GM23338 (cell line): ENCODE measurements at regions not wholly inside any gene's neighbourhood (a gene's known extent, or its start where the extent isn't known, plus 50 kb on each side); places are given as distances from the start of the nearest gene placed in this dataset.

Source experiments
- ATAC-seq: fragments of 200-7000 bp; cut with Tn5 transposase; 3 replicates; pipeline ENCODE4 v1.9.1; 2020
- DNase-seq: peaks from one replicate; pipeline ENCODE4 v3.0.0-alpha.2; 2015; ENCODE audit warnings: low spot score
- H2AFZ ChIP-seq: fragments of 200-600 bp; sonication (generic); 2 replicates; pipeline ENCODE4 v1.8.0; 2016; ENCODE audit warnings: antibody characterized with exemption, mild to moderate bottlenecking, moderate library complexity
- H3F3A ChIP-seq: fragments of 200-600 bp; sonication (generic); replicated peaks from 2 replicates; pipeline ENCODE4 v1.8.0; 2017; ENCODE audit warnings: antibody characterized with exemption, mixed run types, low read depth
- H3K27ac ChIP-seq: fragments of 200-600 bp; sonication (generic); 2 replicates; pipeline ENCODE4 v1.6.1; 2016; ENCODE audit warnings: low read depth
- H3K27me3 ChIP-seq: fragments of 200-600 bp; sonication (generic); 2 replicates; pipeline ENCODE4 v1.8.0; 2016; ENCODE audit warnings: mild to moderate bottlenecking, mixed run types, moderate library complexity; ENCODE audit not compliant: insufficient read depth
- H3K36me3 ChIP-seq: fragments of 200-600 bp; sonication (generic); 2 replicates; pipeline ENCODE4 v1.8.0; 2016; ENCODE audit warnings: mild to moderate bottlenecking; ENCODE audit not compliant: insufficient read depth
- H3K4me1 ChIP-seq: fragments of 200-600 bp; sonication (generic); 2 replicates; pipeline ENCODE4 v1.8.0; 2016; ENCODE audit warnings: mild to moderate bottlenecking, moderate library complexity; ENCODE audit not compliant: insufficient read depth
- H3K4me2 ChIP-seq: fragments of 200-600 bp; sonication (generic); 2 replicates; pipeline ENCODE4 v1.7.1; 2017; ENCODE audit warnings: mixed run types
- H3K4me3 ChIP-seq: fragments of 200-600 bp; sonication (generic); 2 replicates; pipeline ENCODE4 v1.6.1; 2016; ENCODE audit warnings: mixed run types
- H3K79me2 ChIP-seq: fragments of 200-600 bp; sonication (generic); replicated peaks from 2 replicates; pipeline ENCODE4 v1.8.0; 2017; ENCODE audit warnings: mild to moderate bottlenecking; ENCODE audit not compliant: insufficient read depth
- H3K9me2 ChIP-seq: fragments of 200-600 bp; sonication (generic); 2 replicates; pipeline ENCODE4 v1.8.0; 2017; ENCODE audit not compliant: insufficient read depth
- H4K20me1 ChIP-seq: fragments of 200-600 bp; sonication (generic); replicated peaks from 2 replicates; pipeline ENCODE4 v1.8.0; 2017; ENCODE audit warnings: mild to moderate bottlenecking; ENCODE audit not compliant: insufficient read depth
- H3K27ac Mint-ChIP-seq: 2 replicates; pipeline ENCODE4 v1.8.0; 2020; ENCODE audit warnings: inconsistent platforms, mild to moderate bottlenecking, moderate library complexity, mixed read lengths
- H3K27me3 Mint-ChIP-seq: 3 replicates; pipeline ENCODE4 v1.8.0; 2022; ENCODE audit warnings: low read depth, mild to moderate bottlenecking, moderate library complexity, mixed read lengths, inconsistent platforms; ENCODE audit not compliant: insufficient read depth, poor library complexity
- H3K36me3 Mint-ChIP-seq: 3 replicates; pipeline ENCODE4 v1.8.0; 2021; ENCODE audit warnings: low read depth, mild to moderate bottlenecking, inconsistent platforms, moderate library complexity, mixed read lengths
- H3K4me1 Mint-ChIP-seq: 3 replicates; pipeline ENCODE4 v1.8.0; 2020; ENCODE audit warnings: mild to moderate bottlenecking, inconsistent platforms, mixed read lengths
- H3K4me3 Mint-ChIP-seq: 3 replicates; pipeline ENCODE4 v1.8.0; 2021; ENCODE audit warnings: moderate library complexity, mild to moderate bottlenecking, inconsistent platforms, mixed read lengths
- H3K9me3 Mint-ChIP-seq: 3 replicates; pipeline ENCODE4 v1.8.0; 2020; ENCODE audit warnings: moderate library complexity, mild to moderate bottlenecking, inconsistent platforms, mixed read lengths
- CREB1 ChIP-seq: fragments of 250-450 bp; sonication (Bioruptor Pico); IDR thresholded peaks from 2 replicates; pipeline ENCODE4 v1.5.0; 2020; ENCODE audit warnings: low read depth, mild to moderate bottlenecking, moderate library complexity
- EZH2 ChIP-seq: fragments of 200-600 bp; sonication (generic); IDR thresholded peaks from one replicate; pipeline ENCODE4 v1.8.0; 2017; ENCODE audit warnings: antibody characterized with exemption, mild to moderate bottlenecking, low read depth; ENCODE audit not compliant: unreplicated experiment
- JUNB ChIP-seq: IDR thresholded peaks from one replicate; pipeline ENCODE4 v1.6.1; 2016; ENCODE audit warnings: antibody characterized with exemption; ENCODE audit not compliant: unreplicated experiment
- NANOG ChIP-seq: IDR thresholded peaks from 2 replicates; pipeline ENCODE4 v1.6.1; 2016; ENCODE audit warnings: antibody characterized with exemption, borderline replicate concordance
- STAT1 ChIP-seq: IDR thresholded peaks from one replicate; pipeline ENCODE4 v1.6.1; 2016; ENCODE audit warnings: antibody characterized with exemption; ENCODE audit not compliant: unreplicated experiment
- ZNF114 ChIP-seq: fragments of 250-450 bp; sonication (Bioruptor Pico); IDR thresholded peaks from 2 replicates; pipeline ENCODE4 v1.5.0; 2020; ENCODE audit warnings: mild to moderate bottlenecking, moderate library complexity
- TF ChIP-seq, protein P1 (sequence below), 2 experiments: fragments of 200-600 bp in 1 of 2; sonication (generic) in 1 of 2; conservative IDR thresholded peaks; 2 replicates each; pipeline versions ENCODE4 v1.5.1 to v1.6.1; 2016 to 2017; ENCODE audit warnings: antibody characterized with exemption in 2 of 2, low read depth in 2 of 2, mild to moderate bottlenecking in 2 of 2, moderate library complexity in 1 of 2
- TF ChIP-seq, protein P2 (sequence below): IDR thresholded peaks from 2 replicates; pipeline ENCODE4 v1.6.1; 2016; ENCODE audit warnings: antibody characterized with exemption
- TF ChIP-seq, protein P3 (sequence below): fragments of 250-450 bp; sonication (Bioruptor Pico); IDR thresholded peaks from 2 replicates; pipeline ENCODE4 v1.5.0; 2020; ENCODE audit warnings: mild to moderate bottlenecking, moderate library complexity

DNA sequence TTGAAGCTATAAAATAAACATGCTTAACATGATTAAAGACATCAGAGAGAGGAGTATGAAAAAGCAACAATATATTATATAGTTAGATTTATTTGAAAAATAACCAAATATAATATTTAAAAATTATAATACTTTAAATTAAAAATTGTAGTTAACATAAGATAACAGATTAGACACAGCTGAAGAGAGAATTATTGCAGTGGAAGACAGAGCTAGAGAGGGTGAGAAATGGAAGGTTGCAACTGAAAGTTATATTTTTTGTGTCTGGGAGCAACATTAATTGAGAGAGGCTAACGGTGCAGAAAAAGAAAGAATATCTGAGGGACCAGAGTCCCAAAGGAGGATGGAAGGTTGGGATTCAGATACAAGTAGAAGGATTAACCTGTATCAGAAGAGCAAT is 548.9 kb upstream of the FZD8 start:
- ATAC-seq: no peak
- no peaks in the 10 kb centered on the region for H3K79me2 ChIP-seq

DNA sequence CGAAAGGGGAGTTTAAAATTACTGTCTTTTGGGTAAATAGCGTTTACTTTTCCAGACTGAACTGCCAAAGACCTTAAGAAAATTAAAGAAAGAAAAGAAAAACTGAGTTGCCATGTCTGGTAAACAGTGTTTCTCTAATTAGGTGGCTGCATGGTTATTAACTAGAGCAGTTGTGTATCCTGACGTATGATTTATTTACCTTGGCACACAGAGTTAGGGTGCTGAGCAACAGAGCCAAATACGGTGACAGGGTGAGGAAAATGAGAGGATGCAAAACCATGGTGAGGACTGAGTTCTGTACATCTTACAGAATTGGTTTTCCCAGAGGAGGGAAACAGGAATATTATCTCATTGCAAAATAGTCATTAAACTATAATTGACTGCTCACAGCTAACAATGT is 546.4 kb upstream of the FZD8 start:
- H3K4me1 ChIP-seq: peaks cover 34% of the 10 kb centered on the region
- H3K27ac ChIP-seq: no peak overlapping the region
- H3K36me3 Mint-ChIP-seq: peaks cover 31% of the 10 kb centered on the region
- H3F3A ChIP-seq: peaks cover 8% of the 10 kb centered on the region
- H3K4me2 ChIP-seq: peak overlapping the region; percentile 41
- no peaks in the 10 kb centered on the region for H3K9me2 ChIP-seq
- H3K4me3 Mint-ChIP-seq: no peak overlapping the region; the same call in 2 of the 3 replicates
- H3K27me3 Mint-ChIP-seq: peaks cover 7% of the 10 kb centered on the region
- no peak for ATAC-seq
- no peak overlapping the region for H2AFZ ChIP-seq
- 0 out of 2 replicates have a peak overlapping the region, but pooled peaks have one; percentile 12 for H3K4me3 ChIP-seq
- H3K36me3 ChIP-seq: peaks cover 2% of the 10 kb centered on the region; the same call in 1 of the 2 replicates
- peaks cover 33% of the 10 kb centered on the region for H3K9me3 Mint-ChIP-seq
- H3K79me2 ChIP-seq: no peaks in the 10 kb centered on the region
- DNase-seq: no peak
- peaks cover 32% of the 10 kb centered on the region for H3K27me3 ChIP-seq
- H3K27ac Mint-ChIP-seq: no peak overlapping the region; the same call in 1 of the 2 replicates
- no peaks in the 10 kb centered on the region for H4K20me1 ChIP-seq
- peaks cover 40% of the 10 kb centered on the region for H3K4me1 Mint-ChIP-seq
- TF ChIP-seq NANOG (no peak), STAT1 (no peak), EZH2 (no peak), ZNF114 (CRISPR knock-in tag) (no peak), CREB1 (CRISPR knock-in tag) (no peak)
- TF ChIP-seq, protein P1, sequence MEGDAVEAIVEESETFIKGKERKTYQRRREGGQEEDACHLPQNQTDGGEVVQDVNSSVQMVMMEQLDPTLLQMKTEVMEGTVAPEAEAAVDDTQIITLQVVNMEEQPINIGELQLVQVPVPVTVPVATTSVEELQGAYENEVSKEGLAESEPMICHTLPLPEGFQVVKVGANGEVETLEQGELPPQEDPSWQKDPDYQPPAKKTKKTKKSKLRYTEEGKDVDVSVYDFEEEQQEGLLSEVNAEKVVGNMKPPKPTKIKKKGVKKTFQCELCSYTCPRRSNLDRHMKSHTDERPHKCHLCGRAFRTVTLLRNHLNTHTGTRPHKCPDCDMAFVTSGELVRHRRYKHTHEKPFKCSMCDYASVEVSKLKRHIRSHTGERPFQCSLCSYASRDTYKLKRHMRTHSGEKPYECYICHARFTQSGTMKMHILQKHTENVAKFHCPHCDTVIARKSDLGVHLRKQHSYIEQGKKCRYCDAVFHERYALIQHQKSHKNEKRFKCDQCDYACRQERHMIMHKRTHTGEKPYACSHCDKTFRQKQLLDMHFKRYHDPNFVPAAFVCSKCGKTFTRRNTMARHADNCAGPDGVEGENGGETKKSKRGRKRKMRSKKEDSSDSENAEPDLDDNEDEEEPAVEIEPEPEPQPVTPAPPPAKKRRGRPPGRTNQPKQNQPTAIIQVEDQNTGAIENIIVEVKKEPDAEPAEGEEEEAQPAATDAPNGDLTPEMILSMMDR (conservative IDR thresholded peaks at IDR 0.05; ENCODE audit: low read depth in 2 of 2): no peak
- TF ChIP-seq, protein P2, sequence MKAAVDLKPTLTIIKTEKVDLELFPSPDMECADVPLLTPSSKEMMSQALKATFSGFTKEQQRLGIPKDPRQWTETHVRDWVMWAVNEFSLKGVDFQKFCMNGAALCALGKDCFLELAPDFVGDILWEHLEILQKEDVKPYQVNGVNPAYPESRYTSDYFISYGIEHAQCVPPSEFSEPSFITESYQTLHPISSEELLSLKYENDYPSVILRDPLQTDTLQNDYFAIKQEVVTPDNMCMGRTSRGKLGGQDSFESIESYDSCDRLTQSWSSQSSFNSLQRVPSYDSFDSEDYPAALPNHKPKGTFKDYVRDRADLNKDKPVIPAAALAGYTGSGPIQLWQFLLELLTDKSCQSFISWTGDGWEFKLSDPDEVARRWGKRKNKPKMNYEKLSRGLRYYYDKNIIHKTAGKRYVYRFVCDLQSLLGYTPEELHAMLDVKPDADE: no peak
- TF ChIP-seq, protein P3, sequence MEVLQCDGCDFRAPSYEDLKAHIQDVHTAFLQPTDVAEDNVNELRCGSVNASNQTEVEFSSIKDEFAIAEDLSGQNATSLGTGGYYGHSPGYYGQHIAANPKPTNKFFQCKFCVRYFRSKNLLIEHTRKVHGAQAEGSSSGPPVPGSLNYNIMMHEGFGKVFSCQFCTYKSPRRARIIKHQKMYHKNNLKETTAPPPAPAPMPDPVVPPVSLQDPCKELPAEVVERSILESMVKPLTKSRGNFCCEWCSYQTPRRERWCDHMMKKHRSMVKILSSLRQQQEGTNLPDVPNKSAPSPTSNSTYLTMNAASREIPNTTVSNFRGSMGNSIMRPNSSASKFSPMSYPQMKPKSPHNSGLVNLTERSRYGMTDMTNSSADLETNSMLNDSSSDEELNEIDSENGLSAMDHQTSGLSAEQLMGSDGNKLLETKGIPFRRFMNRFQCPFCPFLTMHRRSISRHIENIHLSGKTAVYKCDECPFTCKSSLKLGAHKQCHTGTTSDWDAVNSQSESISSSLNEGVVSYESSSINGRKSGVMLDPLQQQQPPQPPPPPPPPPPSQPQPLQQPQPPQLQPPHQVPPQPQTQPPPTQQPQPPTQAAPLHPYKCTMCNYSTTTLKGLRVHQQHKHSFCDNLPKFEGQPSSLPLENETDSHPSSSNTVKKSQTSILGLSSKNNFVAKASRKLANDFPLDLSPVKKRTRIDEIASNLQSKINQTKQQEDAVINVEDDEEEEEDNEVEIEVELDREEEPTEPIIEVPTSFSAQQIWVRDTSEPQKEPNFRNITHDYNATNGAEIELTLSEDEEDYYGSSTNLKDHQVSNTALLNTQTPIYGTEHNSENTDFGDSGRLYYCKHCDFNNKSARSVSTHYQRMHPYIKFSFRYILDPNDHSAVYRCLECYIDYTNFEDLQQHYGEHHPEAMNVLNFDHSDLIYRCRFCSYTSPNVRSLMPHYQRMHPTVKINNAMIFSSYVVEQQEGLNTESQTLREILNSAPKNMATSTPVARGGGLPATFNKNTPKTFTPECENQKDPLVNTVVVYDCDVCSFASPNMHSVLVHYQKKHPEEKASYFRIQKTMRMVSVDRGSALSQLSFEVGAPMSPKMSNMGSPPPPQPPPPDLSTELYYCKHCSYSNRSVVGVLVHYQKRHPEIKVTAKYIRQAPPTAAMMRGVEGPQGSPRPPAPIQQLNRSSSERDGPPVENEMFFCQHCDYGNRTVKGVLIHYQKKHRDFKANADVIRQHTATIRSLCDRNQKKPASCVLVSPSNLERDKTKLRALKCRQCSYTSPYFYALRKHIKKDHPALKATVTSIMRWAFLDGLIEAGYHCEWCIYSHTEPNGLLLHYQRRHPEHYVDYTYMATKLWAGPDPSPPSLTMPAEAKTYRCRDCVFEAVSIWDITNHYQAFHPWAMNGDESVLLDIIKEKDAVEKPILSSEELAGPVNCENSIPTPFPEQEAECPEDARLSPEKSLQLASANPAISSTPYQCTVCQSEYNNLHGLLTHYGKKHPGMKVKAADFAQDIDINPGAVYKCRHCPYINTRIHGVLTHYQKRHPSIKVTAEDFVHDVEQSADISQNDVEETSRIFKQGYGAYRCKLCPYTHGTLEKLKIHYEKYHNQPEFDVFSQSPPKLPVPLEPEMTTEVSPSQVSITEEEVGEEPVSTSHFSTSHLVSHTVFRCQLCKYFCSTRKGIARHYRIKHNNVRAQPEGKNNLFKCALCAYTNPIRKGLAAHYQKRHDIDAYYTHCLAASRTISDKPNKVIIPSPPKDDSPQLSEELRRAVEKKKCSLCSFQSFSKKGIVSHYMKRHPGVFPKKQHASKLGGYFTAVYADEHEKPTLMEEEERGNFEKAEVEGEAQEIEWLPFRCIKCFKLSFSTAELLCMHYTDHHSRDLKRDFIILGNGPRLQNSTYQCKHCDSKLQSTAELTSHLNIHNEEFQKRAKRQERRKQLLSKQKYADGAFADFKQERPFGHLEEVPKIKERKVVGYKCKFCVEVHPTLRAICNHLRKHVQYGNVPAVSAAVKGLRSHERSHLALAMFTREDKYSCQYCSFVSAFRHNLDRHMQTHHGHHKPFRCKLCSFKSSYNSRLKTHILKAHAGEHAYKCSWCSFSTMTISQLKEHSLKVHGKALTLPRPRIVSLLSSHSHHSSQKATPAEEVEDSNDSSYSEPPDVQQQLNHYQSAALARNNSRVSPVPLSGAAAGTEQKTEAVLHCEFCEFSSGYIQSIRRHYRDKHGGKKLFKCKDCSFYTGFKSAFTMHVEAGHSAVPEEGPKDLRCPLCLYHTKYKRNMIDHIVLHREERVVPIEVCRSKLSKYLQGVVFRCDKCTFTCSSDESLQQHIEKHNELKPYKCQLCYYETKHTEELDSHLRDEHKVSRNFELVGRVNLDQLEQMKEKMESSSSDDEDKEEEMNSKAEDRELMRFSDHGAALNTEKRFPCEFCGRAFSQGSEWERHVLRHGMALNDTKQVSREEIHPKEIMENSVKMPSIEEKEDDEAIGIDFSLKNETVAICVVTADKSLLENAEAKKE (CRISPR knock-in tag): no peak

More for the DNA sequence above, 548.9 kb upstream of the FZD8 start:
- TF ChIP-seq JUNB: no peak
- TF ChIP-seq, protein P1 (conservative IDR thresholded peaks at IDR 0.05; ENCODE audit: low read depth in 2 of 2): no peak
- no peak for TF ChIP-seq ZNF114 (CRISPR knock-in tag)
- H3K9me2 ChIP-seq: no peaks in the 10 kb centered on the region; the same call in 1 of the 2 replicates
- H4K20me1 ChIP-seq: no peaks in the 10 kb centered on the region
- H3K9me3 Mint-ChIP-seq: peaks cover 42% of the 10 kb centered on the region
- H3K27ac Mint-ChIP-seq: no peak overlapping the region
- H3K4me3 Mint-ChIP-seq: no peak overlapping the region
- peak; percentile 8 for DNase-seq
- peaks cover 8% of the 10 kb centered on the region for H3F3A ChIP-seq
- H3K27ac ChIP-seq: no peak overlapping the region
- H3K4me1 Mint-ChIP-seq: peaks cover 45% of the 10 kb centered on the region
- H3K36me3 ChIP-seq: peaks cover 2% of the 10 kb centered on the region; the same call in 1 of the 2 replicates
- no peak overlapping the region for H3K4me3 ChIP-seq
- no peak overlapping the region for H2AFZ ChIP-seq
- peaks cover 40% of the 10 kb centered on the region for H3K36me3 Mint-ChIP-seq
- peaks cover 26% of the 10 kb centered on the region for H3K27me3 ChIP-seq
- H3K4me2 ChIP-seq: no peak overlapping the region
- H3K4me1 ChIP-seq: peaks cover 52% of the 10 kb centered on the region
- peaks cover 7% of the 10 kb centered on the region for H3K27me3 Mint-ChIP-seq
